ENCODE measurements at regions not wholly inside any gene's neighbourhood (a gene's known extent, or its start where the extent isn't known, plus 50 kb on each side); places are given as distances from the start of the nearest gene placed in this dataset.

GRCh38 chr3:150080058-150080730, 109.5 kb upstream of the PFN2 start:
- DNase-seq, result no peak

- DNase-seq, result no peak
These were observed 108.5 kb upstream of the PFN2 start for GRCh38 chr3:150079029-150079739.

- DNase-seq, result no peak
These were observed 107.0 kb upstream of the PFN2 start for GRCh38 chr3:150077581-150078247.

- no peak for DNase-seq
These were observed 106.4 kb upstream of the PFN2 start for GRCh38 chr3:150077107-150077506.

GRCh38 chr3:150076443-150076842, 105.7 kb upstream of the PFN2 start:
- no peak for DNase-seq

- DNase-seq, result no peak
These were observed 104.7 kb upstream of the PFN2 start for GRCh38 chr3:150075417-150075865.

- DNase-seq, result no peak
These were observed 104.2 kb upstream of the PFN2 start for GRCh38 chr3:150074697-150075416.

GRCh38 chr3:150074277-150074676, 103.6 kb upstream of the PFN2 start:
- no peak for DNase-seq

- DNase-seq, result no peak
These were observed 102.8 kb upstream of the PFN2 start for GRCh38 chr3:150073513-150073912.

- no peak for DNase-seq
These were observed 102.3 kb upstream of the PFN2 start for GRCh38 chr3:150073031-150073430.

- no peak for DNase-seq
These were observed 101.9 kb upstream of the PFN2 start for GRCh38 chr3:150072576-150072975.

- no peak for DNase-seq
These were observed 99.6 kb upstream of the PFN2 start for GRCh38 chr3:150070271-150070670.

- DNase-seq, result no peak
These were observed 98.9 kb upstream of the PFN2 start for GRCh38 chr3:150069633-150070032.

GRCh38 chr3:150069154-150069527, 98.4 kb upstream of the PFN2 start:
- DNase-seq, result no peak

GRCh38 chr3:150068440-150069153, 97.9 kb upstream of the PFN2 start:
- no peak for DNase-seq

- DNase-seq, result no peak
These were observed 96.9 kb upstream of the PFN2 start for GRCh38 chr3:150067561-150067960.

- DNase-seq, result no peak
These were observed 94.3 kb upstream of the PFN2 start for GRCh38 chr3:150064971-150065370.

- DNase-seq, result no peak
These were observed 92.5 kb upstream of the PFN2 start for GRCh38 chr3:150063237-150063636.

- DNase-seq, result no peak
These were observed 91.8 kb upstream of the PFN2 start for GRCh38 chr3:150062492-150062891.

GRCh38 chr3:150061288-150062024, 90.8 kb upstream of the PFN2 start:
- no peak for DNase-seq

- DNase-seq, result no peak
These were observed 89.0 kb upstream of the PFN2 start for GRCh38 chr3:150059729-150060128.

- DNase-seq, result no peak
These were observed 88.5 kb upstream of the PFN2 start for GRCh38 chr3:150059241-150059640.

Data from T-helper 9 cell (primary cell).